ENCODE measurements at regions not wholly inside any gene's neighbourhood (a gene's known extent, or its start where the extent isn't known, plus 50 kb on each side); places are given as distances from the start of the nearest gene placed in this dataset.
"Not testable (repeated sequence)": the region's sequence is repeated elsewhere in the genome, so short reads cannot be mapped to it uniquely, and the experiment has no call there.

GRCh38 chr10:36778651-36779050, 346.7 kb upstream of the ANKRD30A start:
- peaks cover 6% of the 10 kb centered on the region for H3K27me3 ChIP-seq (ENCODE audit: control insufficient read depth, insufficient read depth, low read length)
- no peak overlapping the region for H3K4me3 ChIP-seq (ENCODE audit: low read depth, low read length)
- no peaks in the 10 kb centered on the region for H3K4me1 ChIP-seq (ENCODE audit: control insufficient read depth, insufficient read depth, low read length)
- no peaks in the 10 kb centered on the region for H3K36me3 ChIP-seq (ENCODE audit: control insufficient read depth, insufficient read depth, low read length)
- no peak for DNase-seq (ENCODE audit: low read depth in 4 of 6, low spot score in 6 of 6)
- no peaks in the 10 kb centered on the region for H3K9me3 ChIP-seq (ENCODE audit: control insufficient read depth, insufficient read depth, low read length)
- H3K27ac ChIP-seq (ENCODE audit: low read depth, low read length) = no peak overlapping the region

GRCh38 chr10:36773652-36774051, 351.7 kb upstream of the ANKRD30A start:
- Histone ChIP-seq H3K9me3 (ENCODE audit: control insufficient read depth, insufficient read depth, low read length) (no peaks in the 10 kb centered on the region), H3K27ac (ENCODE audit: low read depth, low read length) (no peak overlapping the region), H3K36me3 (ENCODE audit: control insufficient read depth, insufficient read depth, low read length) (no peaks in the 10 kb centered on the region), H3K27me3 (ENCODE audit: control insufficient read depth, insufficient read depth, low read length) (peaks cover 14% of the 10 kb centered on the region), H3K4me3 (ENCODE audit: low read depth, low read length) (no peak overlapping the region), H3K4me1 (ENCODE audit: control insufficient read depth, insufficient read depth, low read length) (no peaks in the 10 kb centered on the region)
- DNase-seq (ENCODE audit: low read depth in 4 of 6, low spot score in 6 of 6) = no peak
- no CpG with 5 or more reads among the region's 2 CpGs for WGBS (ENCODE audit: insufficient coverage)

GRCh38 chr10:36771725-36772124, 353.7 kb upstream of the ANKRD30A start:
- no peaks in the 10 kb centered on the region for H3K9me3 ChIP-seq (ENCODE audit: control insufficient read depth, insufficient read depth, low read length)
- no peak overlapping the region for H3K27ac ChIP-seq (ENCODE audit: low read depth, low read length)
- H3K27me3 ChIP-seq (ENCODE audit: control insufficient read depth, insufficient read depth, low read length) = peaks cover 14% of the 10 kb centered on the region
- no peaks in the 10 kb centered on the region for H3K36me3 ChIP-seq (ENCODE audit: control insufficient read depth, insufficient read depth, low read length)
- peaks cover 4% of the 10 kb centered on the region for H3K4me1 ChIP-seq (ENCODE audit: control insufficient read depth, insufficient read depth, low read length)
- DNase-seq (ENCODE audit: low read depth in 4 of 6, low spot score in 6 of 6) = no peak
- WGBS (ENCODE audit: insufficient coverage) = no CpG with 5 or more reads among the region's 1 CpG
- H3K4me3 ChIP-seq (ENCODE audit: low read depth, low read length) = no peak overlapping the region

GRCh38 chr10:36769741-36770140, 355.7 kb upstream of the ANKRD30A start:
- not testable (repeated sequence) for H3K9me3 ChIP-seq (ENCODE audit: control insufficient read depth, insufficient read depth, low read length); H3K4me1 ChIP-seq (ENCODE audit: control insufficient read depth, insufficient read depth, low read length); H3K4me3 ChIP-seq (ENCODE audit: low read depth, low read length); H3K36me3 ChIP-seq (ENCODE audit: control insufficient read depth, insufficient read depth, low read length); DNase-seq (ENCODE audit: low read depth in 4 of 6, low spot score in 6 of 6); H3K27ac ChIP-seq (ENCODE audit: low read depth, low read length)
- peaks cover 14% of the 10 kb centered on the region for H3K27me3 ChIP-seq (ENCODE audit: control insufficient read depth, insufficient read depth, low read length)
- 95% methylated on average over 6 of the region's 7 CpGs for WGBS (ENCODE audit: insufficient coverage)

GRCh38 chr10:36766940-36767339, 358.5 kb upstream of the ANKRD30A start:
- H3K9me3 ChIP-seq (ENCODE audit: control insufficient read depth, insufficient read depth, low read length) = no peaks in the 10 kb centered on the region
- DNase-seq (ENCODE audit: low read depth in 4 of 6, low spot score in 6 of 6) = peak; percentile 59 to 93 (median 70)
- H3K4me3 ChIP-seq (ENCODE audit: low read depth, low read length) = no peak overlapping the region
- H3K27me3 ChIP-seq (ENCODE audit: control insufficient read depth, insufficient read depth, low read length) = peaks cover 12% of the 10 kb centered on the region
- no peak overlapping the region for H3K27ac ChIP-seq (ENCODE audit: low read depth, low read length)
- H3K4me1 ChIP-seq (ENCODE audit: control insufficient read depth, insufficient read depth, low read length) = peaks cover 4% of the 10 kb centered on the region
- no peaks in the 10 kb centered on the region for H3K36me3 ChIP-seq (ENCODE audit: control insufficient read depth, insufficient read depth, low read length)
- WGBS (ENCODE audit: insufficient coverage) = 0% methylated on average over 1 of the region's 3 CpGs

- H3K4me3 ChIP-seq (ENCODE audit: low read depth, low read length) = no peak overlapping the region
- H3K36me3 ChIP-seq (ENCODE audit: control insufficient read depth, insufficient read depth, low read length) = no peaks in the 10 kb centered on the region
- peak in 2 of 6 donors; percentile 32 to 67 for DNase-seq (ENCODE audit: low read depth in 4 of 6, low spot score in 6 of 6)
- H3K9me3 ChIP-seq (ENCODE audit: control insufficient read depth, insufficient read depth, low read length) = no peaks in the 10 kb centered on the region
- H3K27ac ChIP-seq (ENCODE audit: low read depth, low read length) = peak overlapping the region; percentile 42
- WGBS (ENCODE audit: insufficient coverage) = no CpG with 5 or more reads among the region's 2 CpGs
- peaks cover 4% of the 10 kb centered on the region for H3K4me1 ChIP-seq (ENCODE audit: control insufficient read depth, insufficient read depth, low read length)
- peaks cover 12% of the 10 kb centered on the region for H3K27me3 ChIP-seq (ENCODE audit: control insufficient read depth, insufficient read depth, low read length)
Measured at GRCh38 chr10:36766415-36766810, 359.0 kb upstream of the ANKRD30A start.

GRCh38 chr10:36765782-36766414, 359.5 kb upstream of the ANKRD30A start:
- Histone ChIP-seq H3K9me3 (ENCODE audit: control insufficient read depth, insufficient read depth, low read length) (no peaks in the 10 kb centered on the region), H3K36me3 (ENCODE audit: control insufficient read depth, insufficient read depth, low read length) (no peaks in the 10 kb centered on the region), H3K4me3 (ENCODE audit: low read depth, low read length) (no peak overlapping the region), H3K27ac (ENCODE audit: low read depth, low read length) (peak overlapping the region; percentile 42), H3K4me1 (ENCODE audit: control insufficient read depth, insufficient read depth, low read length) (peaks cover 4% of the 10 kb centered on the region), H3K27me3 (ENCODE audit: control insufficient read depth, insufficient read depth, low read length) (peaks cover 10% of the 10 kb centered on the region)
- DNase-seq (ENCODE audit: low read depth in 4 of 6, low spot score in 6 of 6) = peak in 2 of 6 donors; percentile 4 to 33
- WGBS (ENCODE audit: insufficient coverage) = no CpG with 5 or more reads among the region's 2 CpGs

GRCh38 chr10:36764823-36765222, 360.6 kb upstream of the ANKRD30A start:
- no CpG with 5 or more reads among the region's 4 CpGs for WGBS (ENCODE audit: insufficient coverage)
- Histone ChIP-seq H3K4me1 (ENCODE audit: control insufficient read depth, insufficient read depth, low read length) (peaks cover 4% of the 10 kb centered on the region), H3K27ac (ENCODE audit: low read depth, low read length) (no peak overlapping the region), H3K27me3 (ENCODE audit: control insufficient read depth, insufficient read depth, low read length) (peaks cover 7% of the 10 kb centered on the region), H3K9me3 (ENCODE audit: control insufficient read depth, insufficient read depth, low read length) (no peaks in the 10 kb centered on the region), H3K36me3 (ENCODE audit: control insufficient read depth, insufficient read depth, low read length) (no peaks in the 10 kb centered on the region), H3K4me3 (ENCODE audit: low read depth, low read length) (no peak overlapping the region)
- DNase-seq (ENCODE audit: low read depth in 4 of 6, low spot score in 6 of 6) = no peak

GRCh38 chr10:36761121-36761520, 364.3 kb upstream of the ANKRD30A start:
- DNase-seq (ENCODE audit: low read depth in 4 of 6, low spot score in 6 of 6) = no peak

GRCh38 chr10:36759141-36759805, 366.1 kb upstream of the ANKRD30A start:
- no peaks in the 10 kb centered on the region for H3K9me3 ChIP-seq (ENCODE audit: control insufficient read depth, insufficient read depth, low read length)
- H3K36me3 ChIP-seq (ENCODE audit: control insufficient read depth, insufficient read depth, low read length) = no peaks in the 10 kb centered on the region
- H3K27me3 ChIP-seq (ENCODE audit: control insufficient read depth, insufficient read depth, low read length) = peaks cover 2% of the 10 kb centered on the region
- 90% methylated on average over 2 of the region's 3 CpGs for WGBS (ENCODE audit: insufficient coverage)
- no peaks in the 10 kb centered on the region for H3K4me1 ChIP-seq (ENCODE audit: control insufficient read depth, insufficient read depth, low read length)
- H3K27ac ChIP-seq (ENCODE audit: low read depth, low read length) = no peak overlapping the region
- DNase-seq (ENCODE audit: low read depth in 4 of 6, low spot score in 6 of 6) = no peak
- no peak overlapping the region for H3K4me3 ChIP-seq (ENCODE audit: low read depth, low read length)

More at GRCh38 chr10:36761121-36761520, 364.3 kb upstream of the ANKRD30A start:
- no peaks in the 10 kb centered on the region for H3K36me3 ChIP-seq (ENCODE audit: control insufficient read depth, insufficient read depth, low read length)
- no CpG with 5 or more reads among the region's 1 CpG for WGBS (ENCODE audit: insufficient coverage)
- no peaks in the 10 kb centered on the region for H3K9me3 ChIP-seq (ENCODE audit: control insufficient read depth, insufficient read depth, low read length)
- no peak overlapping the region for H3K27ac ChIP-seq (ENCODE audit: low read depth, low read length)
- no peaks in the 10 kb centered on the region for H3K4me1 ChIP-seq (ENCODE audit: control insufficient read depth, insufficient read depth, low read length)
- peaks cover 2% of the 10 kb centered on the region for H3K27me3 ChIP-seq (ENCODE audit: control insufficient read depth, insufficient read depth, low read length)
- H3K4me3 ChIP-seq (ENCODE audit: low read depth, low read length) = no peak overlapping the region

All from spinal cord (tissue), 9 donors.